Fibroblast of mammary gland (primary cell): ENCODE measurements at regions not wholly inside any gene's neighbourhood (a gene's known extent, or its start where the extent isn't known, plus 50 kb on each side); places are given as distances from the start of the nearest gene placed in this dataset.

Source experiments
- DNase-seq: peaks from one replicate; pipeline ENCODE4 v3.0.0-alpha.2; 2010; ENCODE audit warnings: low read depth
- H3K4me3 ChIP-seq: 2 replicates; pipeline ENCODE4 v1.5.1; 2011; ENCODE audit warnings: low read depth, mild to moderate bottlenecking, low read length, moderate library complexity; ENCODE audit not compliant: control insufficient read depth
- TF ChIP-seq, protein P1 (sequence below): conservative IDR thresholded peaks from 2 replicates; pipeline ENCODE4 v1.5.1; 2011; ENCODE audit warnings: low read depth, low read length, inconsistent platforms; ENCODE audit not compliant: control insufficient read depth, insufficient read depth

DNA sequence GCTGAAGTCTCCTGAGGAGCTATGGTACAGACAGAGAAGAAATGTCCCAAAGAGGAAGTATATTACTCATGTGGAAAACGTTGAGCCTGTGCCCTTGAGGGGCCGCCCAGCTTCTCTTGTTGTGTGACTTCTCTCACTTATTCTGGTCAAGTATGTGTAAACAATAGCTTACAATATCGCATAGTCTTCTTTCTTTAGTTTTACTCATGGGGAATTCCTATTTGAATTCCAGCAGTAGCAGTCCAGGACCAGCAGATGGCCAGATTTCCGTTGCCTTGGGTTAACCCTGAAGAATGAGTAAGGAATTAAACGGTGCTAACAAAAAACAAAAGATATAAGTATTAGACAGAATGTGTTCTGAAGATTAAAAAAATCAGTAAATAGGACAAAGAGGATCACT lies 522.0 kb upstream of the GJE1 start:
- TF ChIP-seq, protein P1, sequence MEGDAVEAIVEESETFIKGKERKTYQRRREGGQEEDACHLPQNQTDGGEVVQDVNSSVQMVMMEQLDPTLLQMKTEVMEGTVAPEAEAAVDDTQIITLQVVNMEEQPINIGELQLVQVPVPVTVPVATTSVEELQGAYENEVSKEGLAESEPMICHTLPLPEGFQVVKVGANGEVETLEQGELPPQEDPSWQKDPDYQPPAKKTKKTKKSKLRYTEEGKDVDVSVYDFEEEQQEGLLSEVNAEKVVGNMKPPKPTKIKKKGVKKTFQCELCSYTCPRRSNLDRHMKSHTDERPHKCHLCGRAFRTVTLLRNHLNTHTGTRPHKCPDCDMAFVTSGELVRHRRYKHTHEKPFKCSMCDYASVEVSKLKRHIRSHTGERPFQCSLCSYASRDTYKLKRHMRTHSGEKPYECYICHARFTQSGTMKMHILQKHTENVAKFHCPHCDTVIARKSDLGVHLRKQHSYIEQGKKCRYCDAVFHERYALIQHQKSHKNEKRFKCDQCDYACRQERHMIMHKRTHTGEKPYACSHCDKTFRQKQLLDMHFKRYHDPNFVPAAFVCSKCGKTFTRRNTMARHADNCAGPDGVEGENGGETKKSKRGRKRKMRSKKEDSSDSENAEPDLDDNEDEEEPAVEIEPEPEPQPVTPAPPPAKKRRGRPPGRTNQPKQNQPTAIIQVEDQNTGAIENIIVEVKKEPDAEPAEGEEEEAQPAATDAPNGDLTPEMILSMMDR: peak; percentile 45
- DNase-seq: peak; percentile 29

GRCh38 chr6:141607956-141608355 lies 524.8 kb upstream of the GJE1 start:
- TF ChIP-seq, protein P1: no peak
- no peak for DNase-seq
- no peak overlapping the region for H3K4me3 ChIP-seq

More for the DNA sequence above, 522.0 kb upstream of the GJE1 start:
- no peak overlapping the region for H3K4me3 ChIP-seq

DNA sequence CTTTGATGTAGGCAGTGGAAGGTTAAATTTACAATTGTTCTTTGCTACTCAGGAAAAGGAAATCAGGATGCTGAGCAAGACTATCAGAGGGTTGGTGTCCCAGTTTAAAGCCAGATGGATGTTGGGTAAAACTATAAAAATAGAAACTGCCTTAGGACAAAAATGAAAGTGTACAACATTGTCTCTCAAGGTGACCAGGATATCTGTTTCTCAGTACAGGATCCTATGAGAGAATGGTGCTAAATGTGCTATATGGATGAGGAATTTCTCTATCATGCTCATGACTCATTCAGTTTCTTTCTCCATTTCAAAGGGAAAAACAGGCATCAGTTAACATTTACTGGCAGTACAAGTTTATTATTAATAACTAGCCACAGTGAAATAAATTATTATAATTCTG lies 534.2 kb upstream of the GJE1 start:
- TF ChIP-seq, protein P1: no peak
- H3K4me3 ChIP-seq: no peak overlapping the region
- DNase-seq: peak; percentile 49

DNA sequence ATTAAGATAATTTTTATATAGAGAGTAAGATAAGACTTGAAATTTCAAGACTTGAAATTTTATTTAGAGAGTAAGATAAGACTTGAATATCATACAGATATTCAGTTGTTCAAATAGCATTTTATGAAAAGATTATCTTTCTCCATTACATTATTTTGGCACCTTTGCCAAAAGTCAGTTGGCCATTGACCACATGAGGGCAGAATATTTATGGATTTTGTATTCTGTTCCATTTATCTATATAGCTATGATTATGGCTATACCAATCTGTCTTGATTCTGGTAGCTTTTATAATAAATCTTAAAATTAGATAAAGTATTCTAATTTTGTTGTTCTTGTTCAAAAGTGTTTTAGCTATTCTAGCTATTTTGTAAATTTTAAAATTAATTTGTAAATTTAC lies 537.9 kb upstream of the GJE1 start:
- DNase-seq: no peak
- H3K4me3 ChIP-seq: no peak overlapping the region
- TF ChIP-seq, protein P1: peak; percentile 18

DNA sequence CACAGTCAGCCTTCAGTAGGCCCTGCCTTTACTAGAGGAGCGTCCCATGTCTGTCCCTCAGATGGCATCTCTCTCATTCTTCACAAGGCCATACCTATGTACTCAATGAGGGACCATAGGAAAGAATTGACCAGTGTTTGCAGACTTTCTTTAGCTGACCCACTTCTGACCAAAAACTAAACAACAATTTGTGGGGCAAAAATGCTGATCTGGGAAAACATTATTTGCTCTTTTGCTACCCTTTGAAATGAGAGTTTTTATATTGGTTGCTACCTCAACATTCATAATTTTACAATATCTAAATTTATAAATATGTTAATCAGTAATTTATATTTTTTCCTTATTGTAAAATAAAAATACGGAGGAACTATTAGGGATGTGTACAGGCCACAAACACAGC lies 539.4 kb upstream of the GJE1 start:
- TF ChIP-seq, protein P1: no peak
- no peak for DNase-seq
- no peak overlapping the region for H3K4me3 ChIP-seq

DNA sequence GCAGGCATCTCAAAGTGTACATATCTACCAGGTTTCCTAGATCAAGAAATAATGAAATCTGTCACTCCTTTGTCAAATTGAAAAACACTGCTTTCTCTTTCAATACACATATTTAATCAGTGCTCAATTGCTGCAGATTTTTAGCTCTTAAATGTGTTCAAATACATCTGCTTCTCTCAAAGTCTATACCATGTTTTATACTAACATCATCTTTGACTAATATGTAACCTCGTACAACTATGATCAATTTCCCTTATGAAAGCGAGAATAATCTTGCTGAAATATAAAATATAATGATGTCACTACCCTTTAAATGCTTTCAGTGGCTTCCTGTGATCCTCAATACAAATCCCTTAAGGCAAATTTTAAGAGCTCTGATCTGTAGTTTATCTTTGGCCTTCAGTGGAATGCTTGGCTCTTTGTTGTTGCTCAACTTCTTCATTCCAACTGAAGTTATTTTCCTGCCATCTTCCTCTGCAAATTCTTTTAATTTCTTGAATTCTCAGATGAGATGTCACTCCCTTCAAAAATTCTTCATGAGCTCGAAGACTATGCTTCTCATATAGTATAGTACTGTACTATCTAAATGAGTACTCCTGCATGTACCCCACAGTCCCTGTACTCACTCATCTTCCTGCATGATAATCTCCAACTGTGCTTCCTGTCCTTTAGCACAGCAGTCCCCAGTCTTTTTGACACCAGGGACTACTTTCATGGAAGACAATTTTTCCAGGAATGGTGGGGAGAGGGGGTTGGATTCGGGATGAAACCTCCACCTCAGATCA lies 545.1 kb upstream of the GJE1 start:
- H3K4me3 ChIP-seq: no peak overlapping the region
- TF ChIP-seq, protein P1: no peak

GRCh38 chr6:141580988-141581552 lies 551.7 kb upstream of the GJE1 start:
- TF ChIP-seq, protein P1: no peak
- no peak overlapping the region for H3K4me3 ChIP-seq
- peak; percentile 73 for DNase-seq

More for the DNA sequence above, 545.1 kb upstream of the GJE1 start:
- peak; percentile 11 for DNase-seq
